HG02973 (cell line): ENCODE measurements at regions not wholly inside any gene's neighbourhood (a gene's known extent, or its start where the extent isn't known, plus 50 kb on each side); places are given as distances from the start of the nearest gene placed in this dataset.
"Not testable (repeated sequence)": the region's sequence is repeated elsewhere in the genome, so short reads cannot be mapped to it uniquely, and the experiment has no call there.

Source experiments
- ATAC-seq: cut with Tn5 transposase; IDR thresholded peaks from one replicate; pipeline ENCODE4 v1.9.1; 2021; ENCODE audit warnings: moderate library complexity; ENCODE audit not compliant: unreplicated experiment

DNA sequence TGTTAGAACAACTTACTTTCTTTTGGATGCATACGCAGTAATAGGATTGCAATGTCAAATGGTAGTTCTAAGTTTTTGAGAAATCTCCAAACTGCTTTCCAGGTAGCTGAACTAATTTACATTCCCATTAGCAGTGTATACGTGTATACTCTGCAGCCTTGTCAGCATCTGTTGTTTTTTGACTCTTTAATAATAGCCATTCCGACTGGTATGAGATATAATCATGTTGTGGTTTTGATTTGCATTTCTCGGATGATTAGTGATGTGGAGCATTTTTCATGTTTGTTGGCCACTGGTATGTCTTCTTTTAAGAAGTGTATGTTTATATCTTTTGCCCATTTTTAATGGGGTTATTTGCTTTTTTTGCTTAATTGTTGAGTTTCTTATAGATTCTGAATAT lies 76.9 kb upstream of the HNRNPA1L2 start:
- peak; percentile 73 for ATAC-seq

- peak; percentile 79 for ATAC-seq
Measured at GRCh38 chr13:52569904-52570602, 72.2 kb upstream of the HNRNPA1L2 start.

DNA sequence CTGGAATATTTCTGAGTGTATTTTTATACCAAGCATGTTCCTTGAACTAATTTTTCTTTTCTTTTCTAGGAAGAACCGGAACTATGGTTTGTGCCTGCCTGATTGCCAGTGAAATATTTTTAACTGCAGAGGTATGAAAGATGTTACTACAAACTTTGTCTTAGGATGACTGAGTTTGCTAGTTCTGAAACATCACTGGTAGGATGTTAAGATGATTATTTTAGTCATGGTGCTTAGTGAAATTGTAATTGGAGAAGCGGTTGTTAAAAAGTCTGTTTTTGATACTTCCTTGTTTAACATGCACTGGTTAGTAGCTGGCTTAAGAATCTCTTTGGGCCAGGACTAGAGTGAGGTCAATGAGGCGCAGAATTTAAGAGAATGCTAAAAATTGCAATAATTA lies 71.1 kb upstream of the HNRNPA1L2 start:
- not testable (repeated sequence) for ATAC-seq

DNA sequence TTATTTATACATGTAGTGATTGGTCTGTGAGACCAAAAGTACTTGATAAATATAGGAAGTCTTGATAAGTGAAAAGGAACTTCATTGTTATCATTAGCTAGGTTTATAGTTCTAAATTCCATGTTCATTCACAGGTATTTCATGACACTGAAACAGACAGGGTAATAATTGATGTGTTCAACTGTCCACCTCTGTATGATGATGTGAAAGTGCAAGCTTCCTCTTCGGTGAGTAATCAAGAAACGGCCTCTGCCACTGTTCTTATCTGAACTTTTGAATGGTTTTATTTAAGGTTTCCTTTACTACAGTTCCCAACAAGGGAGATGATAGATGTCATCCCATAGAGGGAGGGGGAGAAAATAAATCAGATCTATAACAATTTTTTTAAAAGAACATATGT lies 59.3 kb upstream of the HNRNPA1L2 start:
- peak; percentile 77 for ATAC-seq
